Vagina (tissue), 2 donors: ENCODE measurements at regions not wholly inside any gene's neighbourhood (a gene's known extent, or its start where the extent isn't known, plus 50 kb on each side); places are given as distances from the start of the nearest gene placed in this dataset.

Experiments
- POLR2AphosphoS5 ChIP-seq, 2 donors: sonication (generic); formaldehyde crosslinking; IDR thresholded peaks; one replicate each; pipeline ENCODE4 v1.9.0; 2017; ENCODE audit warnings: antibody characterized with exemption in 2 of 2, mild to moderate bottlenecking in 2 of 2, low read depth in 1 of 2; ENCODE audit not compliant: insufficient read depth in 1 of 2
- TF ChIP-seq, protein P1 (sequence below), 3 experiments: fragments of 450-650 bp in 2 of 3; fragments of 200-600 bp in 1 of 3; sonication (generic) in 1 of 3; IDR thresholded peaks; one replicate each; pipeline ENCODE4 v1.5.1; 2017 to 2019; ENCODE audit warnings: antibody characterized with exemption in 3 of 3, mild to moderate bottlenecking in 2 of 3, moderate library complexity in 2 of 3

DNA sequence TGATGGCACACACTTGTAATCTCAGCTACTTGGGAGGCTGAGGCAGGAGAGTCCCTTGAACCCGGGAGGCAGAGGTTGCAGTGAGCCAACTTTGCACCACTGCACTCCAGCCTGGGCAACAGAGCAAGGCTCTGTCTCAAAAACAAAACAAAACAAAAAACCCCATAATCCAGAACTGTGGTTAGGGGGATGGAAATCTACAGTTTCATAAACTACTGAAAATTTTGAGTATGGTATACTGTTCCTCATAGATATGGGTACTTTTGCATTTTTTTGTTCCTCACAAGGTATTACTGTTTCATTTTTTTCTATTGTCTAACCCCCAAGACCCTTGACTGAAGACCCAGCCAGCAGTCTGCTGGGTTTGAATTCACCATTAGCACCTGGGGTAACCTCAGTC is 52.2 kb upstream of the MAP3K1 start:
- TF ChIP-seq, protein P1, sequence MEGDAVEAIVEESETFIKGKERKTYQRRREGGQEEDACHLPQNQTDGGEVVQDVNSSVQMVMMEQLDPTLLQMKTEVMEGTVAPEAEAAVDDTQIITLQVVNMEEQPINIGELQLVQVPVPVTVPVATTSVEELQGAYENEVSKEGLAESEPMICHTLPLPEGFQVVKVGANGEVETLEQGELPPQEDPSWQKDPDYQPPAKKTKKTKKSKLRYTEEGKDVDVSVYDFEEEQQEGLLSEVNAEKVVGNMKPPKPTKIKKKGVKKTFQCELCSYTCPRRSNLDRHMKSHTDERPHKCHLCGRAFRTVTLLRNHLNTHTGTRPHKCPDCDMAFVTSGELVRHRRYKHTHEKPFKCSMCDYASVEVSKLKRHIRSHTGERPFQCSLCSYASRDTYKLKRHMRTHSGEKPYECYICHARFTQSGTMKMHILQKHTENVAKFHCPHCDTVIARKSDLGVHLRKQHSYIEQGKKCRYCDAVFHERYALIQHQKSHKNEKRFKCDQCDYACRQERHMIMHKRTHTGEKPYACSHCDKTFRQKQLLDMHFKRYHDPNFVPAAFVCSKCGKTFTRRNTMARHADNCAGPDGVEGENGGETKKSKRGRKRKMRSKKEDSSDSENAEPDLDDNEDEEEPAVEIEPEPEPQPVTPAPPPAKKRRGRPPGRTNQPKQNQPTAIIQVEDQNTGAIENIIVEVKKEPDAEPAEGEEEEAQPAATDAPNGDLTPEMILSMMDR (IDR thresholded peaks at IDR 0.05) = no peak
- TF ChIP-seq POLR2AphosphoS5 (IDR thresholded peaks at IDR 0.05; ENCODE audit: insufficient read depth in 1 of 2, low read depth in 1 of 2) = no peak
